H9 (cell line): ENCODE measurements at regions not wholly inside any gene's neighbourhood (a gene's known extent, or its start where the extent isn't known, plus 50 kb on each side); places are given as distances from the start of the nearest gene placed in this dataset.

Source experiments
- DNase-seq: peaks from one replicate; pipeline ENCODE4 v3.0.0-alpha.2; 2017
- H2AFZ ChIP-seq: one replicate; pipeline ENCODE4 v1.6.1; 2013; ENCODE audit warnings: mild to moderate bottlenecking, low read length, control low read depth, moderate library complexity
- H2AK5ac ChIP-seq: 2 replicates; pipeline ENCODE4 v1.6.1; 2013; ENCODE audit warnings: low read length, control low read depth, mixed read lengths; ENCODE audit not compliant: insufficient read length
- H2BK120ac ChIP-seq: one replicate; pipeline ENCODE4 v1.6.1; 2013; ENCODE audit warnings: low read depth, mild to moderate bottlenecking, low read length, control low read depth, inconsistent platforms; ENCODE audit not compliant: poor library complexity, severe bottlenecking
- H2BK12ac ChIP-seq: 2 replicates; pipeline ENCODE4 v1.6.1; 2013; ENCODE audit warnings: low read length, control low read depth, mixed read lengths, low read depth; ENCODE audit not compliant: insufficient read length
- H2BK15ac ChIP-seq: 2 replicates; pipeline ENCODE4 v1.6.1; 2013; ENCODE audit warnings: low read depth, low read length, control low read depth
- H2BK20ac ChIP-seq: one replicate; pipeline ENCODE4 v1.6.1; 2013; ENCODE audit warnings: low read depth, mild to moderate bottlenecking, low read length, control low read depth, inconsistent platforms; ENCODE audit not compliant: poor library complexity, severe bottlenecking
- H2BK5ac ChIP-seq: 2 replicates; pipeline ENCODE4 v1.6.1; 2013; ENCODE audit warnings: low read length, control low read depth, mixed read lengths; ENCODE audit not compliant: insufficient read length
- H3K14ac ChIP-seq: 2 replicates; pipeline ENCODE4 v1.6.1; 2013; ENCODE audit warnings: low read length, control low read depth; ENCODE audit not compliant: insufficient read depth
- H3K18ac ChIP-seq: 2 replicates; pipeline ENCODE4 v1.6.1; 2013; ENCODE audit warnings: low read depth, mild to moderate bottlenecking, mixed read lengths, low read length, control low read depth; ENCODE audit not compliant: insufficient read length
- H3K23ac ChIP-seq: 2 replicates; pipeline ENCODE4 v1.6.1; 2013; ENCODE audit warnings: low read length, control low read depth, mixed read lengths, low read depth; ENCODE audit not compliant: insufficient read length
- H3K23me2 ChIP-seq: 2 replicates; pipeline ENCODE4 v1.6.1; 2013; ENCODE audit warnings: low read depth, mild to moderate bottlenecking, mixed read lengths, low read length, control low read depth; ENCODE audit not compliant: insufficient read length, poor library complexity, severe bottlenecking
- H3K27ac ChIP-seq: 2 replicates; pipeline ENCODE4 v1.5.1; 2013; ENCODE audit warnings: low read length, control low read depth, mixed read lengths, low read depth; ENCODE audit not compliant: insufficient read length
- H3K27me3 ChIP-seq: 2 replicates; pipeline ENCODE4 v1.6.1; 2013; ENCODE audit warnings: low read length, control low read depth, inconsistent platforms; ENCODE audit not compliant: insufficient read depth
- H3K4ac ChIP-seq: 2 replicates; pipeline ENCODE4 v1.6.1; 2013; ENCODE audit warnings: low read depth, mild to moderate bottlenecking, control low read depth, inconsistent platforms, low read length, moderate library complexity
- H3K4me1 ChIP-seq: 2 replicates; pipeline ENCODE4 v1.6.1; 2013; ENCODE audit warnings: low read length, control low read depth, inconsistent platforms; ENCODE audit not compliant: insufficient read depth
- H3K4me2 ChIP-seq: 2 replicates; pipeline ENCODE4 v1.6.1; 2013; ENCODE audit warnings: low read length, control low read depth, mixed read lengths; ENCODE audit not compliant: insufficient read length, insufficient read depth
- H3K56ac ChIP-seq: 2 replicates; pipeline ENCODE4 v1.6.1; 2013; ENCODE audit warnings: low read depth, mild to moderate bottlenecking, mixed read lengths, low read length, control low read depth; ENCODE audit not compliant: insufficient read length
- H3K79me1 ChIP-seq: 2 replicates; pipeline ENCODE4 v1.6.1; 2013; ENCODE audit warnings: low read depth, mild to moderate bottlenecking, moderate library complexity, low read length, control low read depth, inconsistent platforms; ENCODE audit not compliant: insufficient read depth, poor library complexity, severe bottlenecking
- H3K79me2 ChIP-seq: 2 replicates; pipeline ENCODE4 v1.6.1; 2013; ENCODE audit warnings: low read length, control low read depth, inconsistent platforms; ENCODE audit not compliant: insufficient read depth
- H3K9ac ChIP-seq: 2 replicates; pipeline ENCODE4 v1.6.1; 2013; ENCODE audit warnings: low read length, control low read depth, mixed read lengths; ENCODE audit not compliant: insufficient read length; ENCODE audit errors: extremely low read depth
- H3K9me3 ChIP-seq: one replicate; pipeline ENCODE4 v1.6.1; 2013; ENCODE audit warnings: low read depth, low read length, inconsistent platforms; ENCODE audit not compliant: control insufficient read depth
- H3T11ph ChIP-seq: one replicate; pipeline ENCODE4 v1.6.1; 2013; ENCODE audit warnings: mild to moderate bottlenecking, low read length, control low read depth, inconsistent platforms
- H4K20me1 ChIP-seq: one replicate; pipeline ENCODE4 v1.6.1; 2013; ENCODE audit not compliant: control insufficient read depth, insufficient read length, insufficient read depth
- H4K5ac ChIP-seq: 2 replicates; pipeline ENCODE4 v1.6.1; 2013; ENCODE audit warnings: low read depth, mild to moderate bottlenecking, mixed read lengths, low read length, control low read depth; ENCODE audit not compliant: insufficient read length
- H4K8ac ChIP-seq: replicated peaks from 2 replicates; pipeline ENCODE4 v1.6.1; 2013; ENCODE audit warnings: low read length, control low read depth, mixed read lengths, low read depth; ENCODE audit not compliant: insufficient read length
- H4K91ac ChIP-seq: 2 replicates; pipeline ENCODE4 v1.6.1; 2013; ENCODE audit warnings: low read depth, mild to moderate bottlenecking, moderate library complexity, mixed read lengths, low read length, control low read depth; ENCODE audit not compliant: insufficient read length
- H3K27ac Mint-ChIP-seq, 3 experiments: 2 replicates in 2 of 3; 3 replicates in 1 of 3; pipeline ENCODE4 v1.8.0; 2020 to 2021; ENCODE audit warnings: mixed read lengths in 3 of 3, mild to moderate bottlenecking in 1 of 3, moderate library complexity in 1 of 3
- H3K27me3 Mint-ChIP-seq: 2 replicates; pipeline ENCODE4 v1.8.0; 2021; ENCODE audit warnings: low read depth, mild to moderate bottlenecking, moderate library complexity, mixed read lengths
- H3K36me3 Mint-ChIP-seq, 3 experiments: 2 replicates in 2 of 3; 3 replicates in 1 of 3; pipeline ENCODE4 v1.8.0; 2020 to 2021; ENCODE audit warnings: low read depth in 3 of 3, mixed read lengths in 3 of 3; ENCODE audit not compliant: insufficient read depth in 1 of 3
- H3K4me1 Mint-ChIP-seq, 2 experiments: 2 replicates each; pipeline ENCODE4 v1.8.0; 2020; ENCODE audit warnings: mixed read lengths in 2 of 2
- H3K4me3 Mint-ChIP-seq, 2 experiments: 2 replicates in 1 of 2; 3 replicates in 1 of 2; pipeline ENCODE4 v1.8.0; 2020 to 2021; ENCODE audit warnings: mild to moderate bottlenecking in 2 of 2, mixed read lengths in 2 of 2, moderate library complexity in 1 of 2
- H3K9me3 Mint-ChIP-seq, 2 experiments: 2 replicates in 1 of 2; 3 replicates in 1 of 2; pipeline ENCODE4 v1.8.0; 2020; ENCODE audit warnings: mild to moderate bottlenecking in 2 of 2, mixed read lengths in 2 of 2, moderate library complexity in 1 of 2
- CTCF ChIP-seq: fragments of 200-600 bp; sonication (generic); conservative IDR thresholded peaks from 3 replicates; pipeline ENCODE4 v1.8.0; 2021; ENCODE audit warnings: antibody characterized with exemption, mild to moderate bottlenecking
- WGBS: extraction: QIAGEN DNeasy Blood & Tissue Kit; methylation state at CpG from one replicate; pipeline ENCODE4 v1.1.7; 2013; ENCODE audit warnings: missing lambda C conversion rate, low lambda C conversion rate, mixed read lengths; ENCODE audit not compliant: insufficient read length; ENCODE audit errors: extremely low coverage; 5-methylcytosine and 5-hydroxymethylcytosine counted together

DNA sequence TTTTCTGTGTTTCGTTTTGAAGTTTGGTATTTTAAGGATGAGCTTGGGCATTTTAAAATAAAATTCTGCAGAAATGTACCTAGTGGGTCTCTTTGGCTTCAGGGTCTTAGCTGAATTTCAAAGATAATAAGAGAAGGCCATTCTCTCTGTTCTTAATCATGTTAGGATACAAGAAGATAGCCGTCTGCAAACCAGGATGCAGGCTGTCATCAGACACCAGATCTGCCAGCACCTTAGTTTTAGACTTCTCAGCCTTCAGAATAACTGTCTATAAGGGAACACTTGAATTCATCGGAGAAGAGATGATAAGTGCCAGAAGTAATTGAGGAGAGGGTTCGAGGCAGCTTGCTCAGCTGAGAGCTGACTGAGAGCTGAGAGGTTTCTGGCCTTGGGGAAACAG is 202.1 kb downstream of the REEP3 start:
- no peak overlapping the region for H3K27ac Mint-ChIP-seq
- peaks cover 2% of the 10 kb centered on the region; the same call in 1 of the 2 replicates for H3K27me3 Mint-ChIP-seq
- Histone ChIP-seq H3K4me1 (no peaks in the 10 kb centered on the region), H4K8ac (no peak overlapping the region), H2AK5ac (no peak overlapping the region), H2BK12ac (no peak overlapping the region), H4K20me1 (no peaks in the 10 kb centered on the region), H2BK120ac (no peak overlapping the region), H3K56ac (no peak overlapping the region), H3K4ac (no peak overlapping the region), H3K79me2 (no peaks in the 10 kb centered on the region), H3K27me3 (no peaks in the 10 kb centered on the region), H2BK5ac (no peak overlapping the region), H3K79me1 (no peaks in the 10 kb centered on the region), H4K5ac (no peak overlapping the region), H2AFZ (no peak overlapping the region), H3K18ac (no peak overlapping the region), H2BK15ac (no peak overlapping the region), H2BK20ac (no peak overlapping the region), H3K23ac (no peak overlapping the region), H3K14ac (no peak overlapping the region), H3K9ac (no peak overlapping the region), H3K23me2 (no peaks in the 10 kb centered on the region), H3K4me2 (no peak overlapping the region), H3K9me3 (no peaks in the 10 kb centered on the region), H3T11ph (no peak overlapping the region), H4K91ac (no peak overlapping the region), H3K27ac (no peak overlapping the region)
- H3K4me1 Mint-ChIP-seq = peaks cover 8 to 9% of the 10 kb centered on the region in 2 experiments; a peak in 3 of 4 replicates
- no peaks in the 10 kb centered on the region for H3K9me3 Mint-ChIP-seq
- H3K36me3 Mint-ChIP-seq = no peaks in the 10 kb centered on the region; a peak in 1 of 7 replicates
- DNase-seq = no peak
- no peak overlapping the region for H3K4me3 Mint-ChIP-seq
- no CpG with 5 or more reads among the region's 4 CpGs for WGBS
- no peak for TF ChIP-seq CTCF
